Muscle of leg (tissue), 3 donors: ENCODE measurements at regions not wholly inside any gene's neighbourhood (a gene's known extent, or its start where the extent isn't known, plus 50 kb on each side); places are given as distances from the start of the nearest gene placed in this dataset.

ENCODE experiments used
- DNase-seq: peaks from one replicate; pipeline ENCODE4 v3.0.0; 2013
- H3K27ac ChIP-seq: one replicate; pipeline ENCODE4 v1.5.1; 2013; ENCODE audit warnings: mild to moderate bottlenecking, low read length, control low read depth
- H3K27me3 ChIP-seq: one replicate; pipeline ENCODE4 v1.6.1; 2013; ENCODE audit warnings: low read length; ENCODE audit not compliant: control insufficient read depth, insufficient read depth
- H3K36me3 ChIP-seq: one replicate; pipeline ENCODE4 v1.6.1; 2013; ENCODE audit warnings: low read length; ENCODE audit not compliant: control insufficient read depth, insufficient read depth
- H3K4me1 ChIP-seq: one replicate; pipeline ENCODE4 v1.6.1; 2013; ENCODE audit warnings: low read length; ENCODE audit not compliant: control insufficient read depth, insufficient read depth
- H3K4me3 ChIP-seq: one replicate; pipeline ENCODE4 v1.5.1; 2013; ENCODE audit warnings: low read length, control low read depth
- H3K9me3 ChIP-seq: replicated peaks from 2 replicates; pipeline ENCODE4 v1.6.1; 2013; ENCODE audit warnings: low read depth, low read length; ENCODE audit not compliant: control insufficient read depth
- WGBS: methylation state at CpG from one replicate; pipeline ENCODE4 v1.1.5; 2013; ENCODE audit warnings: missing lambda C conversion rate; ENCODE audit not compliant: insufficient coverage; 5-methylcytosine and 5-hydroxymethylcytosine counted together

DNA sequence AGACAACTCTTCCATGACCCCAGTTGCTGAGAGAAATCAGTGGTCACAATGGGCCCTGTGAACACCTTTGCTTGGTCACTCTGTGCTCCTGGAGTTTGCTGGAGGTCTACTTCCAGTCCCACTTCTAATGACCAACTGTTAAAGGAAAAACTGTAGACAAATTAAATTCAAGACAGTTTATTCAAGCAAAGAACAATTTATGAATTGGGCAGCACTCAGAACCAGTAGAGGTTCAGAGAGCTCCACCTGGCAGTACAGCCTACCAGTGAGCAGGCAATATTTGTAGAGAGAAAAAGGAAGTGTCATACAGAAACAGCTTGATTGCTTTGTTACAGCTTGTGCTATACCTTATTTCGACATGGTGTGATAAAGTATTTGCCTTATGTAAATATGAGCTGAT lies 116.5 kb downstream of the HS3ST3B1 start:
- WGBS: 100% methylated on average over 1 of the region's 1 CpG
- no peaks in the 10 kb centered on the region for H3K9me3 ChIP-seq
- no peaks in the 10 kb centered on the region for H3K27me3 ChIP-seq
- no peak for DNase-seq
- H3K4me3 ChIP-seq: no peak overlapping the region
- H3K36me3 ChIP-seq: no peaks in the 10 kb centered on the region
- no peak overlapping the region for H3K27ac ChIP-seq
- no peaks in the 10 kb centered on the region for H3K4me1 ChIP-seq

- no peaks in the 10 kb centered on the region for H3K27me3 ChIP-seq
- 100% methylated on average over 1 of the region's 1 CpG for WGBS
- no peaks in the 10 kb centered on the region for H3K9me3 ChIP-seq
- H3K27ac ChIP-seq: no peak overlapping the region
- H3K36me3 ChIP-seq: no peaks in the 10 kb centered on the region
- no peaks in the 10 kb centered on the region for H3K4me1 ChIP-seq
- H3K4me3 ChIP-seq: no peak overlapping the region
- no peak for DNase-seq
Observed at GRCh38 chr17:14409292-14409691, 108.4 kb downstream of the HS3ST3B1 start.

DNA sequence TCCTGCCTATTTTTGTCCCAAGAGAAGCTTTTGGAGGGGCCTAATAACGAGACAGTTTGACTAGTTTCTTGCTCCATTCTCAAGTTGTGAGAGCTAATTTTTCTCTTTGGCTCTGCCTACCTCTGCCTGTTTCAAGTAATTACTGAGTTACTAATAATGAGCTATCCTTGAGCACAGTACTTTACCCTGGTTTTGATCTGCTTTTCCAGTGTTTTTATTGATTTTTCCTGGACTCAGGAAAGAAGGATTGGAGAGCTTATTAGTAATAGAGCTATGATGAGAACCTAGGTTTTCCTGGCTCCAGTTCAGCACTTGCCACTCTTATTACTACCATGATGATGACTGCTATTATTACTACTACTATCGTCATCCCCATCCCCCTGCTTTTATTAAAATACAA lies 106.7 kb downstream of the HS3ST3B1 start:
- Histone ChIP-seq H3K4me3 (no peak overlapping the region), H3K27me3 (no peaks in the 10 kb centered on the region), H3K36me3 (no peaks in the 10 kb centered on the region), H3K9me3 (no peaks in the 10 kb centered on the region), H3K4me1 (no peaks in the 10 kb centered on the region), H3K27ac (no peak overlapping the region)
- 60% methylated on average over 1 of the region's 2 CpGs for WGBS
- no peak for DNase-seq

DNA sequence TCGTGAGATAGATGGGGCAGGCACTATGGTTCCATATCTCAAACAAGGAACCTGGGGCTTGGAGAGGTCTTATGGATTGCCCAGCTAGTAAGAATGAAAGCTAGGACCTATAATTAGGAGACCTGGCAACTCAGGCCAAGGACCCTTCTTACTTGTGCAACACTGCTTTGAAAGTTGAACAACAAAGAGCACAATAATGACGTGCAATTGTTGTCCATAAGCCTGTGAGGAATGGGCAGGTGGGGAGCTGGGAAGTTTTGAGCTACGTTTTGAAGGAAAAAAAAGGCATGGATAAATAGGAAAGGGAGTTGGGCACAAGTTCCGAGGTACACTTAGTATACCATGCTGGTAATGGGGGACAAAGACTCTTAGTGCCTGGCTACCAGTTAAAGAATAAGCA lies 104.3 kb downstream of the HS3ST3B1 start:
- DNase-seq: no peak
- H3K36me3 ChIP-seq: no peaks in the 10 kb centered on the region
- H3K4me1 ChIP-seq: no peaks in the 10 kb centered on the region
- H3K4me3 ChIP-seq: no peak overlapping the region
- H3K27ac ChIP-seq: no peak overlapping the region
- 81% methylated on average over 3 of the region's 4 CpGs for WGBS
- H3K9me3 ChIP-seq: no peaks in the 10 kb centered on the region
- no peaks in the 10 kb centered on the region for H3K27me3 ChIP-seq
